A549 (cell line): ENCODE measurements at regions not wholly inside any gene's neighbourhood (a gene's known extent, or its start where the extent isn't known, plus 50 kb on each side); places are given as distances from the start of the nearest gene placed in this dataset.
A peak's percentile ranks its signal among the peaks of the same experiment; 100 is the strongest.

Source experiments
- ATAC-seq, 2 experiments: fragments of 200-7000 bp in 1 of 2; fragments of >200 bp in 1 of 2; cut with Nextera tagmentation in 1 of 2; cut with Tn5 transposase in 1 of 2; 3 replicates each; pipeline versions ENCODE4 v1.8.0 to v1.9.1; 2018 to 2020; ENCODE audit warnings: mild to moderate bottlenecking in 1 of 2, moderate library complexity in 1 of 2
- CTCF ChIA-PET: fragments of 300-600 bp; sonication (Branson Sonifier 250); formaldehyde crosslinking; extraction: SDS; loops from one replicate; lab custom pipeline; 2021; ENCODE audit warnings: antibody characterized with exemption, inconsistent platforms; lab: Yijun Ruan, JAX
- POLR2A ChIA-PET: fragments of 350-600 bp; formaldehyde crosslinking; extraction: SDS; loops from one replicate; lab custom pipeline; 2021; ENCODE audit warnings: antibody characterized with exemption, inconsistent platforms; lab: Yijun Ruan, JAX
- DNase-seq, 2 experiments: peaks; one replicate each; pipeline versions ENCODE4 v3.0.0 to v3.0.0-alpha.2; 2011 to 2016; ENCODE audit warnings: low read depth in 1 of 2, low spot score in 1 of 2
- FAIRE-seq: peaks from 2 replicates; lab custom pipeline; 2011; peaks lifted over from hg19 to GRCh38; lab: Jason Lieb, UNC
- H3K27ac ChIP-seq, 2 experiments: fragments of >200 bp; sonication (Bioruptor Twin); formaldehyde crosslinking; 3 replicates each; pipeline ENCODE4 v1.5.1; 2016 to 2017
- H3K4me1 ChIP-seq: fragments of >200 bp; sonication (Bioruptor Twin); formaldehyde crosslinking; 3 replicates; pipeline ENCODE4 v1.6.1; 2016
- H3K4me2 ChIP-seq: fragments of >200 bp; sonication (Bioruptor Twin); formaldehyde crosslinking; 3 replicates; pipeline ENCODE4 v1.6.1; 2016
- H3K4me3 ChIP-seq: fragments of >200 bp; sonication (Bioruptor Twin); formaldehyde crosslinking; 3 replicates; pipeline ENCODE4 v1.5.1; 2016
- H3K9me3 ChIP-seq: fragments of >200 bp; sonication (Bioruptor Twin); formaldehyde crosslinking; 3 replicates; pipeline ENCODE4 v1.6.1; 2016
- BHLHE40 ChIP-seq: IDR thresholded peaks from 2 replicates; pipeline ENCODE4 v1.6.1; 2012; ENCODE audit warnings: low read depth, low read length, inconsistent platforms
- CHD2 ChIP-seq: fragments of 150-350 bp; IDR thresholded peaks from 2 replicates; pipeline ENCODE4 v1.6.1; 2014; ENCODE audit warnings: low read length; ENCODE audit not compliant: partially characterized antibody
- CHD4 ChIP-seq: fragments of 200-600 bp; sonication (generic); IDR thresholded peaks from 2 replicates; pipeline ENCODE4 v1.6.1; 2016; ENCODE audit warnings: antibody characterized with exemption, mild to moderate bottlenecking, borderline replicate concordance
- EHF ChIP-seq: fragments of 250-450 bp; sonication (Bioruptor Pico); IDR thresholded peaks from 2 replicates; pipeline ENCODE4 v1.5.0; 2020; ENCODE audit warnings: mild to moderate bottlenecking
- ELK1 ChIP-seq: fragments of 150-350 bp; IDR thresholded peaks from 2 replicates; pipeline ENCODE4 v1.6.1; 2014; ENCODE audit warnings: low read depth, mild to moderate bottlenecking, low read length
- EP300 ChIP-seq, 2 experiments: fragments of >200 bp; sonication (Bioruptor Twin); formaldehyde crosslinking; IDR thresholded peaks; 2 replicates in 1 of 2; 3 replicates in 1 of 2; pipeline ENCODE4 v1.6.1; 2016 to 2017
- FOSB ChIP-seq: fragments of 250-450 bp; sonication (Bioruptor Pico); IDR thresholded peaks from 2 replicates; pipeline ENCODE4 v1.5.0; 2020; ENCODE audit warnings: mild to moderate bottlenecking, moderate library complexity
- FOSL2 ChIP-seq, 2 experiments: fragments of 450-650 bp in 1 of 2; fragments of >200 bp in 1 of 2; sonication (Bioruptor Twin) in 1 of 2; formaldehyde crosslinking; IDR thresholded peaks; 2 replicates each; pipeline versions ENCODE4 v1.5.0 to v1.6.1; 2016 to 2020; ENCODE audit warnings: mild to moderate bottlenecking in 1 of 2, moderate library complexity in 1 of 2
- GATA3 ChIP-seq: IDR thresholded peaks from 2 replicates; pipeline ENCODE4 v1.6.1; 2012; ENCODE audit warnings: borderline replicate concordance
- HDAC2 ChIP-seq: fragments of 200-600 bp; sonication (generic); IDR thresholded peaks from 2 replicates; pipeline ENCODE4 v1.6.1; 2016
- HMGXB4 ChIP-seq: fragments of 250-450 bp; sonication (Bioruptor Pico); IDR thresholded peaks from 2 replicates; pipeline ENCODE4 v1.5.0; 2021; ENCODE audit warnings: mild to moderate bottlenecking, moderate library complexity, borderline replicate concordance
- HOXA7 ChIP-seq: fragments of 250-450 bp; sonication (Bioruptor Pico); IDR thresholded peaks from 2 replicates; pipeline ENCODE4 v1.5.0; 2020; ENCODE audit warnings: mild to moderate bottlenecking, moderate library complexity
- KDM1A ChIP-seq: fragments of 200-600 bp; sonication (generic); IDR thresholded peaks from 2 replicates; pipeline ENCODE4 v1.6.1; 2016; ENCODE audit warnings: low read depth, mild to moderate bottlenecking
- MAFK ChIP-seq: fragments of 450-650 bp; IDR thresholded peaks from 2 replicates; pipeline ENCODE4 v1.6.1; 2014; ENCODE audit not compliant: partially characterized antibody
- MAZ ChIP-seq: fragments of 150-350 bp; IDR thresholded peaks from 2 replicates; pipeline ENCODE4 v1.6.1; 2014; ENCODE audit warnings: antibody characterized with exemption, low read depth, low read length, borderline replicate concordance
- NR3C1 ChIP-seq: fragments of >200 bp; sonication (Bioruptor Twin); formaldehyde crosslinking; IDR thresholded peaks from 3 replicates; pipeline ENCODE4 v1.6.1; 2017
- PHF8 ChIP-seq: fragments of 200-600 bp; sonication (generic); IDR thresholded peaks from 2 replicates; pipeline ENCODE4 v1.6.1; 2016; ENCODE audit warnings: low read depth, mild to moderate bottlenecking, antibody characterized with exemption, moderate library complexity, borderline replicate concordance
- POLR2A ChIP-seq: IDR thresholded peaks from 2 replicates; pipeline ENCODE4 v1.6.1; 2012; ENCODE audit warnings: mild to moderate bottlenecking, low read length
- POLR2AphosphoS2 ChIP-seq: conservative IDR thresholded peaks from 2 replicates; pipeline ENCODE4 v1.6.1; 2012; ENCODE audit warnings: low read length, improper control_type of control experiment, inconsistent platforms
- SMC3 ChIP-seq: fragments of >200 bp; sonication (Bioruptor Twin); formaldehyde crosslinking; IDR thresholded peaks from 3 replicates; pipeline ENCODE4 v1.6.1; 2018; ENCODE audit warnings: inconsistent platforms
- SREBF2 ChIP-seq: fragments of 450-650 bp; IDR thresholded peaks from 2 replicates; pipeline ENCODE4 v1.6.1; 2014; ENCODE audit warnings: mild to moderate bottlenecking, moderate library complexity
- ZC3H11A ChIP-seq: fragments of 450-650 bp; IDR thresholded peaks from 2 replicates; pipeline ENCODE4 v1.6.1; 2014; ENCODE audit warnings: antibody characterized with exemption, mild to moderate bottlenecking
- ZSCAN20 ChIP-seq: fragments of 250-450 bp; sonication (Bioruptor Pico); IDR thresholded peaks from 2 replicates; pipeline ENCODE4 v1.8.0; 2022; ENCODE audit warnings: mild to moderate bottlenecking, moderate library complexity
- WGBS: methylation state at CpG from one replicate; pipeline ENCODE4 v1.1.6; 2017; ENCODE audit errors: missing lambda C conversion rate; 5-methylcytosine and 5-hydroxymethylcytosine counted together
- TF ChIP-seq, protein P1 (sequence below): fragments of 250-450 bp; sonication (Bioruptor Pico); IDR thresholded peaks from 2 replicates; pipeline ENCODE4 v1.5.0; 2020; ENCODE audit warnings: low read depth, mild to moderate bottlenecking, moderate library complexity
- TF ChIP-seq, protein P2 (sequence below): IDR thresholded peaks from 2 replicates; pipeline ENCODE4 v1.6.1; 2012
- TF ChIP-seq, protein P3 (sequence below): fragments of >200 bp; sonication (Bioruptor Twin); formaldehyde crosslinking; IDR thresholded peaks from 3 replicates; pipeline ENCODE4 v1.5.1; 2016
- TF ChIP-seq, protein P4 (sequence below): fragments of >200 bp; sonication (Bioruptor Twin); formaldehyde crosslinking; IDR thresholded peaks from 3 replicates; pipeline ENCODE4 v1.6.1; 2016

DNA sequence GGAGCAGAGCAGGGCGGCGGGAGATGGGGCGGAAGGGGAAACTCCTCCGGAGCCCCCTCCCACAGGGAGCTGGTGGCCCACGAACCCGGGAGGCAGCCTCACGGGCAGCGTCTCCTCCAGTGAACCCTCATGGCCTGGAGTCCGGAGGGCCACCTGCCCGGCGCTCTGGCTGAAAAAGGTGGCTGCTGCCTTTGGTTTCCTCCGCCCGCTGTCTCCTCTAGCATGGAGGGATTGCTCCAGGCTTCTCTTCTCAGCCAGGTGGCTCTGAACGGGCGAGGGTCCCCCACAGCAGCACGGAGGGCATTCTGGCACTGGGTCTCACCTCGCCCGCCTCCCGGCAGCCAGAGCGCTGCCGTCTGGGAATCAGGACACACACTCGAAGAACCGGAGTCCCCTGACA lies 177.3 kb upstream of the PFKP start:
- ChIA-PET CTCF (no interaction called here), POLR2A (no interaction called here)
- H3K4me1 ChIP-seq, result no peaks in the 10 kb centered on the region
- WGBS, result 63% methylated on average over 11 of the region's 23 CpGs
- H3K27ac ChIP-seq, result no peak overlapping the region
- H3K4me2 ChIP-seq, result no peak overlapping the region
- ATAC-seq (no peak), DNase-seq (no peak)
- H3K9me3 ChIP-seq, result no peaks in the 10 kb centered on the region
- H3K4me3 ChIP-seq, result no peak overlapping the region
- TF ChIP-seq BHLHE40, result no peak
- no peak for TF ChIP-seq HMGXB4
- TF ChIP-seq, protein P1, sequence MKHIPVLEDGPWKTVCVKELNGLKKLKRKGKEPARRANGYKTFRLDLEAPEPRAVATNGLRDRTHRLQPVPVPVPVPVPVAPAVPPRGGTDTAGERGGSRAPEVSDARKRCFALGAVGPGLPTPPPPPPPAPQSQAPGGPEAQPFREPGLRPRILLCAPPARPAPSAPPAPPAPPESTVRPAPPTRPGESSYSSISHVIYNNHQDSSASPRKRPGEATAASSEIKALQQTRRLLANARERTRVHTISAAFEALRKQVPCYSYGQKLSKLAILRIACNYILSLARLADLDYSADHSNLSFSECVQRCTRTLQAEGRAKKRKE (CRISPR knock-in tag), result no peak
- TF ChIP-seq HOXA7, result no peak
- TF ChIP-seq, all 56 proteins: peak for 0
- no peak for FAIRE-seq

GRCh38 chr10:2888403-2889004 lies 178.8 kb upstream of the PFKP start:
- no peak for TF ChIP-seq POLR2AphosphoS2
- no peak for TF ChIP-seq SREBF2
- no peak for TF ChIP-seq EHF (CRISPR knock-in tag)
- TF ChIP-seq, protein P2, sequence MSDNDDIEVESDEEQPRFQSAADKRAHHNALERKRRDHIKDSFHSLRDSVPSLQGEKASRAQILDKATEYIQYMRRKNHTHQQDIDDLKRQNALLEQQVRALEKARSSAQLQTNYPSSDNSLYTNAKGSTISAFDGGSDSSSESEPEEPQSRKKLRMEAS, result no peak
- no peak for TF ChIP-seq MAZ
- TF ChIP-seq HOXA7, result no peak
- TF ChIP-seq EP300 (IDR thresholded peaks at IDR 0.05), result no peak
- no peak for TF ChIP-seq POLR2A
- TF ChIP-seq ZC3H11A, result no peak
- TF ChIP-seq, protein P3, sequence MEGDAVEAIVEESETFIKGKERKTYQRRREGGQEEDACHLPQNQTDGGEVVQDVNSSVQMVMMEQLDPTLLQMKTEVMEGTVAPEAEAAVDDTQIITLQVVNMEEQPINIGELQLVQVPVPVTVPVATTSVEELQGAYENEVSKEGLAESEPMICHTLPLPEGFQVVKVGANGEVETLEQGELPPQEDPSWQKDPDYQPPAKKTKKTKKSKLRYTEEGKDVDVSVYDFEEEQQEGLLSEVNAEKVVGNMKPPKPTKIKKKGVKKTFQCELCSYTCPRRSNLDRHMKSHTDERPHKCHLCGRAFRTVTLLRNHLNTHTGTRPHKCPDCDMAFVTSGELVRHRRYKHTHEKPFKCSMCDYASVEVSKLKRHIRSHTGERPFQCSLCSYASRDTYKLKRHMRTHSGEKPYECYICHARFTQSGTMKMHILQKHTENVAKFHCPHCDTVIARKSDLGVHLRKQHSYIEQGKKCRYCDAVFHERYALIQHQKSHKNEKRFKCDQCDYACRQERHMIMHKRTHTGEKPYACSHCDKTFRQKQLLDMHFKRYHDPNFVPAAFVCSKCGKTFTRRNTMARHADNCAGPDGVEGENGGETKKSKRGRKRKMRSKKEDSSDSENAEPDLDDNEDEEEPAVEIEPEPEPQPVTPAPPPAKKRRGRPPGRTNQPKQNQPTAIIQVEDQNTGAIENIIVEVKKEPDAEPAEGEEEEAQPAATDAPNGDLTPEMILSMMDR, result no peak
- no peak for TF ChIP-seq ELK1
- DNase-seq, result no peak
- no peaks in the 10 kb centered on the region for H3K9me3 ChIP-seq
- no peak overlapping the region for H3K4me3 ChIP-seq
- no peak overlapping the region for H3K27ac ChIP-seq
- 73% methylated on average over 14 of the region's 14 CpGs for WGBS
- POLR2A ChIA-PET, result no interaction called here
- peak; percentile 39 for FAIRE-seq
- ATAC-seq, result no peak
- H3K4me2 ChIP-seq, result no peak overlapping the region
- CTCF ChIA-PET, result interaction anchor here (0.6 to 1.2 kb wide), 3 partner anchors 33 to 60 kb away, joined by 3 read pairs; no protein-coding TSS in a partner anchor
- H3K4me1 ChIP-seq, result no peaks in the 10 kb centered on the region

- DNase-seq, result no peak
- FAIRE-seq, result no peak
- ChIA-PET CTCF (interaction anchor here (0.8 to 1.2 kb wide), 2 partner anchors 34 to 41 kb away, joined by 3 read pairs; no protein-coding TSS in a partner anchor), POLR2A (no interaction called here)
- 31% methylated on average over 11 of the region's 12 CpGs for WGBS
- ATAC-seq, result no peak
- Histone ChIP-seq H3K27ac (no peak overlapping the region), H3K4me3 (no peak overlapping the region), H3K4me2 (no peak overlapping the region), H3K9me3 (no peaks in the 10 kb centered on the region), H3K4me1 (no peaks in the 10 kb centered on the region)
- TF ChIP-seq SMC3 (no peak), CHD2 (no peak), MAFK (no peak), CHD4 (no peak), MAZ (no peak), ZC3H11A (no peak), FOSB (no peak), PHF8 (no peak), KDM1A (no peak), FOSL2 (IDR thresholded peaks at IDR 0.05) (no peak), FOSL2 (CRISPR knock-in tag; IDR thresholded peaks at IDR 0.05) (no peak), ZSCAN20 (CRISPR knock-in tag) (no peak), HDAC2 (no peak), EP300 (IDR thresholded peaks at IDR 0.05) (no peak), NR3C1 (no peak), GATA3 (no peak)
- TF ChIP-seq, protein P4, sequence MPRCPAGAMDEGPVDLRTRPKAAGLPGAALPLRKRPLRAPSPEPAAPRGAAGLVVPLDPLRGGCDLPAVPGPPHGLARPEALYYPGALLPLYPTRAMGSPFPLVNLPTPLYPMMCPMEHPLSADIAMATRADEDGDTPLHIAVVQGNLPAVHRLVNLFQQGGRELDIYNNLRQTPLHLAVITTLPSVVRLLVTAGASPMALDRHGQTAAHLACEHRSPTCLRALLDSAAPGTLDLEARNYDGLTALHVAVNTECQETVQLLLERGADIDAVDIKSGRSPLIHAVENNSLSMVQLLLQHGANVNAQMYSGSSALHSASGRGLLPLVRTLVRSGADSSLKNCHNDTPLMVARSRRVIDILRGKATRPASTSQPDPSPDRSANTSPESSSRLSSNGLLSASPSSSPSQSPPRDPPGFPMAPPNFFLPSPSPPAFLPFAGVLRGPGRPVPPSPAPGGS, result no peak
These were observed 179.8 kb upstream of the PFKP start for GRCh38 chr10:2887391-2888070.
